A549 (cell line): ENCODE measurements at regions not wholly inside any gene's neighbourhood (a gene's known extent, or its start where the extent isn't known, plus 50 kb on each side); places are given as distances from the start of the nearest gene placed in this dataset.
A peak's percentile ranks its signal among the peaks of the same experiment; 100 is the strongest.

ENCODE experiments used
- ATAC-seq, 2 experiments: fragments of 200-7000 bp in 1 of 2; fragments of >200 bp in 1 of 2; cut with Nextera tagmentation in 1 of 2; cut with Tn5 transposase in 1 of 2; 3 replicates each; pipeline versions ENCODE4 v1.8.0 to v1.9.1; 2018 to 2020; ENCODE audit warnings: mild to moderate bottlenecking in 1 of 2, moderate library complexity in 1 of 2
- CTCF ChIA-PET: fragments of 300-600 bp; sonication (Branson Sonifier 250); formaldehyde crosslinking; extraction: SDS; loops from one replicate; lab custom pipeline; 2021; ENCODE audit warnings: antibody characterized with exemption, inconsistent platforms; lab: Yijun Ruan, JAX
- POLR2A ChIA-PET: fragments of 350-600 bp; formaldehyde crosslinking; extraction: SDS; loops from one replicate; lab custom pipeline; 2021; ENCODE audit warnings: antibody characterized with exemption, inconsistent platforms; lab: Yijun Ruan, JAX
- DNase-seq, 2 experiments: peaks; one replicate each; pipeline versions ENCODE4 v3.0.0 to v3.0.0-alpha.2; 2011 to 2016; ENCODE audit warnings: low read depth in 1 of 2, low spot score in 1 of 2
- FAIRE-seq: peaks from 2 replicates; lab custom pipeline; 2011; peaks lifted over from hg19 to GRCh38; lab: Jason Lieb, UNC
- H3K27ac ChIP-seq, 2 experiments: fragments of >200 bp; sonication (Bioruptor Twin); formaldehyde crosslinking; 3 replicates each; pipeline ENCODE4 v1.5.1; 2016 to 2017
- H3K4me1 ChIP-seq: fragments of >200 bp; sonication (Bioruptor Twin); formaldehyde crosslinking; 3 replicates; pipeline ENCODE4 v1.6.1; 2016
- H3K4me2 ChIP-seq: fragments of >200 bp; sonication (Bioruptor Twin); formaldehyde crosslinking; 3 replicates; pipeline ENCODE4 v1.6.1; 2016
- H3K4me3 ChIP-seq: fragments of >200 bp; sonication (Bioruptor Twin); formaldehyde crosslinking; 3 replicates; pipeline ENCODE4 v1.5.1; 2016
- H3K9me3 ChIP-seq: fragments of >200 bp; sonication (Bioruptor Twin); formaldehyde crosslinking; 3 replicates; pipeline ENCODE4 v1.6.1; 2016
- CBX8 ChIP-seq: fragments of 200-600 bp; sonication (generic); IDR thresholded peaks from 2 replicates; pipeline ENCODE4 v1.6.1; 2016
- CHD2 ChIP-seq: fragments of 150-350 bp; IDR thresholded peaks from 2 replicates; pipeline ENCODE4 v1.6.1; 2014; ENCODE audit warnings: low read length; ENCODE audit not compliant: partially characterized antibody
- EHMT2 ChIP-seq: fragments of 200-600 bp; sonication (generic); IDR thresholded peaks from 2 replicates; pipeline ENCODE4 v1.6.1; 2016; ENCODE audit warnings: antibody characterized with exemption, low read depth, mild to moderate bottlenecking, moderate library complexity
- EP300 ChIP-seq, 2 experiments: fragments of >200 bp; sonication (Bioruptor Twin); formaldehyde crosslinking; IDR thresholded peaks; 2 replicates in 1 of 2; 3 replicates in 1 of 2; pipeline ENCODE4 v1.6.1; 2016 to 2017
- FOXS1 ChIP-seq: fragments of 250-450 bp; sonication (Bioruptor Pico); IDR thresholded peaks from 2 replicates; pipeline ENCODE4 v1.5.0; 2020; ENCODE audit warnings: mild to moderate bottlenecking, moderate library complexity
- KDM5A ChIP-seq: fragments of 200-600 bp; sonication (generic); IDR thresholded peaks from 2 replicates; pipeline ENCODE4 v1.6.1; 2016; ENCODE audit warnings: antibody characterized with exemption, mild to moderate bottlenecking
- MYC ChIP-seq: IDR thresholded peaks from 2 replicates; pipeline ENCODE4 v1.6.1; 2012; ENCODE audit warnings: mild to moderate bottlenecking, inconsistent platforms, low read length, improper control_type of control experiment, borderline replicate concordance
- POLR2AphosphoS2 ChIP-seq: conservative IDR thresholded peaks from 2 replicates; pipeline ENCODE4 v1.6.1; 2012; ENCODE audit warnings: low read length, improper control_type of control experiment, inconsistent platforms
- RAD21 ChIP-seq, 2 experiments: fragments of >200 bp in 1 of 2; sonication (Bioruptor Twin) in 1 of 2; formaldehyde crosslinking in 1 of 2; IDR thresholded peaks in 1 of 2; conservative IDR thresholded peaks in 1 of 2; 2 replicates in 1 of 2; 3 replicates in 1 of 2; pipeline ENCODE4 v1.6.1; 2012 to 2018; ENCODE audit warnings: inconsistent platforms in 1 of 2
- RARB ChIP-seq: fragments of 250-450 bp; sonication (Bioruptor Pico); IDR thresholded peaks from 2 replicates; pipeline ENCODE4 v1.8.0; 2021; ENCODE audit warnings: mild to moderate bottlenecking, moderate library complexity
- SREBF2 ChIP-seq: fragments of 450-650 bp; IDR thresholded peaks from 2 replicates; pipeline ENCODE4 v1.6.1; 2014; ENCODE audit warnings: mild to moderate bottlenecking, moderate library complexity
- ZFP36 ChIP-seq: fragments of 450-650 bp; IDR thresholded peaks from 2 replicates; pipeline ENCODE4 v1.6.1; 2014; ENCODE audit warnings: borderline replicate concordance; ENCODE audit not compliant: partially characterized antibody
- ZNF302 ChIP-seq: fragments of 250-450 bp; sonication (Bioruptor Pico); IDR thresholded peaks from 2 replicates; pipeline ENCODE4 v1.9.0; 2021; ENCODE audit warnings: inconsistent platforms, mild to moderate bottlenecking, moderate library complexity
- WGBS: methylation state at CpG from one replicate; pipeline ENCODE4 v1.1.6; 2017; ENCODE audit errors: missing lambda C conversion rate; 5-methylcytosine and 5-hydroxymethylcytosine counted together
- TF ChIP-seq, protein P1 (sequence below): fragments of 450-650 bp; IDR thresholded peaks from 2 replicates; pipeline ENCODE4 v1.6.1; 2014; ENCODE audit warnings: antibody characterized with exemption
- TF ChIP-seq, protein P2 (sequence below): IDR thresholded peaks from 2 replicates; pipeline ENCODE4 v1.6.1; 2012; ENCODE audit warnings: low read depth, borderline replicate concordance
- TF ChIP-seq, protein P3 (sequence below): fragments of >200 bp; sonication (Bioruptor Twin); formaldehyde crosslinking; IDR thresholded peaks from 3 replicates; pipeline ENCODE4 v1.6.1; 2016
- TF ChIP-seq, protein P4 (sequence below): fragments of 200-600 bp; sonication (generic); IDR thresholded peaks from 2 replicates; pipeline ENCODE4 v1.6.1; 2016; ENCODE audit warnings: antibody characterized with exemption, mild to moderate bottlenecking, moderate library complexity

DNA sequence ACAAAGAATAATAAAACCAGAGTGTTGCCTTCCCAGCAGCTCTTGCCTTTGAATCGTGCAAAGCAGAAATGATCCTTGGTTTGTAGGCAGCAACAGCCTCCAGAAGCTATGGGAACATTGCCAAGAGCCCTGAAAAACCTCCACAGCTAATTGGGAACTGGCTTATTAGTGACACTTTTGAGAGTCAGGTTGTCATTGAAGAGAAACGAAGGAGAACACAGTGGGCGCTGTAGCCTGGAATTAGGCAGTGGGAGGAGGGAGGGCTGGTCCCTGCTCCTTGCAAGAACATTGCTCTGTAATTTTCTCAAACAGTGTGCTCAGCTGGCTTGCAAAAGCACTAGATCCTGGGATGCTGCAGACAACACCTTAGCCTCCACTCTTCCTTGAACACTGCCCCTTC lies 331.5 kb upstream of the EMCN start:
- no peak for ATAC-seq

DNA sequence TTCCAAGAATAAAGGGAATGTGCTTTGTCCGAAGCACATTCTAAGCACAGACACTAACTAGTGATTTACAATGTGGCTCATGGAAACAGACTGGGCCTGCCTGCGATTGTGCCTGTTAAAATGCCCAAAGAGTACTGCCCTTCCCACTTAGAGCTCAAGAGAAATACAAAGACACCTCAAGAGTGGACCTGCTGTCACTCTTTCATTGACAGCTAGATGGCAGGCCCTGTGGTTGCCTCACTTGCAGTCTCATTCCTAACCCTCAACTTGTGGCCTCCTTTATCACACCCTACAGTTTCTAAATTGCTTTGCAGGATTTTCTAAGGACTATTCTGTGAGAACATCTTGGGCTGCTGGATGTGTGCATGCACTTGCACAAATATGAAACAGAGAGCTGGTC lies 331.0 kb upstream of the EMCN start:
- Histone ChIP-seq H3K9me3 (no peaks in the 10 kb centered on the region), H3K4me1 (no peaks in the 10 kb centered on the region), H3K4me3 (no peak overlapping the region), H3K27ac (no peak overlapping the region), H3K4me2 (no peak overlapping the region)
- DNase-seq (peak in 1 of 2 experiments; percentile 19), ATAC-seq (peak; percentile 30 to 45; a peak in 2 of 6 replicates), FAIRE-seq (no peak)
- TF ChIP-seq, protein P1, sequence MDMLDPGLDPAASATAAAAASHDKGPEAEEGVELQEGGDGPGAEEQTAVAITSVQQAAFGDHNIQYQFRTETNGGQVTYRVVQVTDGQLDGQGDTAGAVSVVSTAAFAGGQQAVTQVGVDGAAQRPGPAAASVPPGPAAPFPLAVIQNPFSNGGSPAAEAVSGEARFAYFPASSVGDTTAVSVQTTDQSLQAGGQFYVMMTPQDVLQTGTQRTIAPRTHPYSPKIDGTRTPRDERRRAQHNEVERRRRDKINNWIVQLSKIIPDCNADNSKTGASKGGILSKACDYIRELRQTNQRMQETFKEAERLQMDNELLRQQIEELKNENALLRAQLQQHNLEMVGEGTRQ = no peak
- peak in 1 of 2 experiments; percentile 12; a peak in 1 of 5 replicates for TF ChIP-seq RAD21 (conservative IDR thresholded peaks at IDR 0.05 in 1 of 2, IDR thresholded peaks at IDR 0.05 in 1 of 2)
- POLR2A ChIA-PET = no interaction called here
- WGBS = 100% methylated on average over 1 of the region's 2 CpGs
- CTCF ChIA-PET = no interaction called here

More for the DNA sequence above, 331.5 kb upstream of the EMCN start:
- Histone ChIP-seq H3K9me3 (no peaks in the 10 kb centered on the region), H3K4me1 (no peaks in the 10 kb centered on the region), H3K4me2 (no peak overlapping the region), H3K27ac (no peak overlapping the region), H3K4me3 (no peak overlapping the region)
- no peak for FAIRE-seq
- ChIA-PET POLR2A (no interaction called here), CTCF (no interaction called here)
- TF ChIP-seq RAD21 (conservative IDR thresholded peaks at IDR 0.05 in 1 of 2, IDR thresholded peaks at IDR 0.05 in 1 of 2) = no peak
- TF ChIP-seq ZNF302 (CRISPR knock-in tag) = no peak
- TF ChIP-seq, protein P2, sequence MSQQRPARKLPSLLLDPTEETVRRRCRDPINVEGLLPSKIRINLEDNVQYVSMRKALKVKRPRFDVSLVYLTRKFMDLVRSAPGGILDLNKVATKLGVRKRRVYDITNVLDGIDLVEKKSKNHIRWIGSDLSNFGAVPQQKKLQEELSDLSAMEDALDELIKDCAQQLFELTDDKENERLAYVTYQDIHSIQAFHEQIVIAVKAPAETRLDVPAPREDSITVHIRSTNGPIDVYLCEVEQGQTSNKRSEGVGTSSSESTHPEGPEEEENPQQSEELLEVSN = no peak
- no peak for TF ChIP-seq CBX8
- TF ChIP-seq, protein P1 = no peak
- TF ChIP-seq MYC = no peak
- TF ChIP-seq CHD2 = no peak
- no peak for TF ChIP-seq RARB (CRISPR knock-in tag)
- no peak for TF ChIP-seq KDM5A
- TF ChIP-seq EHMT2 = no peak
- no peak for TF ChIP-seq POLR2AphosphoS2
- TF ChIP-seq, protein P3, sequence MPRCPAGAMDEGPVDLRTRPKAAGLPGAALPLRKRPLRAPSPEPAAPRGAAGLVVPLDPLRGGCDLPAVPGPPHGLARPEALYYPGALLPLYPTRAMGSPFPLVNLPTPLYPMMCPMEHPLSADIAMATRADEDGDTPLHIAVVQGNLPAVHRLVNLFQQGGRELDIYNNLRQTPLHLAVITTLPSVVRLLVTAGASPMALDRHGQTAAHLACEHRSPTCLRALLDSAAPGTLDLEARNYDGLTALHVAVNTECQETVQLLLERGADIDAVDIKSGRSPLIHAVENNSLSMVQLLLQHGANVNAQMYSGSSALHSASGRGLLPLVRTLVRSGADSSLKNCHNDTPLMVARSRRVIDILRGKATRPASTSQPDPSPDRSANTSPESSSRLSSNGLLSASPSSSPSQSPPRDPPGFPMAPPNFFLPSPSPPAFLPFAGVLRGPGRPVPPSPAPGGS = no peak
- no peak for TF ChIP-seq FOXS1
- no peak for TF ChIP-seq ZFP36
- TF ChIP-seq, protein P4, sequence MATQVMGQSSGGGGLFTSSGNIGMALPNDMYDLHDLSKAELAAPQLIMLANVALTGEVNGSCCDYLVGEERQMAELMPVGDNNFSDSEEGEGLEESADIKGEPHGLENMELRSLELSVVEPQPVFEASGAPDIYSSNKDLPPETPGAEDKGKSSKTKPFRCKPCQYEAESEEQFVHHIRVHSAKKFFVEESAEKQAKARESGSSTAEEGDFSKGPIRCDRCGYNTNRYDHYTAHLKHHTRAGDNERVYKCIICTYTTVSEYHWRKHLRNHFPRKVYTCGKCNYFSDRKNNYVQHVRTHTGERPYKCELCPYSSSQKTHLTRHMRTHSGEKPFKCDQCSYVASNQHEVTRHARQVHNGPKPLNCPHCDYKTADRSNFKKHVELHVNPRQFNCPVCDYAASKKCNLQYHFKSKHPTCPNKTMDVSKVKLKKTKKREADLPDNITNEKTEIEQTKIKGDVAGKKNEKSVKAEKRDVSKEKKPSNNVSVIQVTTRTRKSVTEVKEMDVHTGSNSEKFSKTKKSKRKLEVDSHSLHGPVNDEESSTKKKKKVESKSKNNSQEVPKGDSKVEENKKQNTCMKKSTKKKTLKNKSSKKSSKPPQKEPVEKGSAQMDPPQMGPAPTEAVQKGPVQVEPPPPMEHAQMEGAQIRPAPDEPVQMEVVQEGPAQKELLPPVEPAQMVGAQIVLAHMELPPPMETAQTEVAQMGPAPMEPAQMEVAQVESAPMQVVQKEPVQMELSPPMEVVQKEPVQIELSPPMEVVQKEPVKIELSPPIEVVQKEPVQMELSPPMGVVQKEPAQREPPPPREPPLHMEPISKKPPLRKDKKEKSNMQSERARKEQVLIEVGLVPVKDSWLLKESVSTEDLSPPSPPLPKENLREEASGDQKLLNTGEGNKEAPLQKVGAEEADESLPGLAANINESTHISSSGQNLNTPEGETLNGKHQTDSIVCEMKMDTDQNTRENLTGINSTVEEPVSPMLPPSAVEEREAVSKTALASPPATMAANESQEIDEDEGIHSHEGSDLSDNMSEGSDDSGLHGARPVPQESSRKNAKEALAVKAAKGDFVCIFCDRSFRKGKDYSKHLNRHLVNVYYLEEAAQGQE = no peak
- no peak for DNase-seq
- WGBS = 76% methylated on average over 3 of the region's 3 CpGs

DNA sequence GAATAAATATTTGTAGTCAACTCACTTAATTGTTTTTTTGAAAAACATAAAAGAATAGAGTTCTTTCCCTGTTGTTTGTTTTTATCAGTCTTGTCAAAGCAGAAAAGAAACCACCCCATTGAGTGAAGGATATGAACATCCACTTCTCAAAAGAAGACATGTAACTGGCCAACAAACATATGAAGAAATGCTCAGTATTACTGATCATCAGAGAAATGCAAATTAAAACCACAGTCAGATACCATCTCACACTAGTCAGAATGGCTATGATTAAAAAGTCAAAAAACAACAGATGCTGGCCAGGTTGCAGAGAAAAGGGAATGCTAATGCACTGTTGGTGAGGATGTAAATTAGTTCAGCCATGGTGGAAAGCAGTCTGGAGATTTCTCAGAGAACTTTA lies 326.1 kb upstream of the EMCN start:
- POLR2A ChIA-PET = no interaction called here
- ATAC-seq (no peak), FAIRE-seq (no peak), DNase-seq (no peak)
- no peak overlapping the region for H3K4me3 ChIP-seq
- CTCF ChIA-PET = no interaction called here
- H3K9me3 ChIP-seq = no peaks in the 10 kb centered on the region
- H3K27ac ChIP-seq = no peak overlapping the region
- H3K4me1 ChIP-seq = no peaks in the 10 kb centered on the region
- TF ChIP-seq EP300 (IDR thresholded peaks at IDR 0.05) (no peak), RAD21 (conservative IDR thresholded peaks at IDR 0.05 in 1 of 2, IDR thresholded peaks at IDR 0.05 in 1 of 2) (no peak), SREBF2 (no peak), ZFP36 (no peak)
- TF ChIP-seq, protein P3 = no peak
- H3K4me2 ChIP-seq = no peak overlapping the region
